ENCODE measurements at regions not wholly inside any gene's neighbourhood (a gene's known extent, or its start where the extent isn't known, plus 50 kb on each side); places are given as distances from the start of the nearest gene placed in this dataset.
"Not testable (repeated sequence)": the region's sequence is repeated elsewhere in the genome, so short reads cannot be mapped to it uniquely, and the experiment has no call there.

- DNase-seq: no peak
Observed at GRCh38 chrX:1102786-1103185, 109.7 kb downstream of the CRLF2 start.

DNA sequence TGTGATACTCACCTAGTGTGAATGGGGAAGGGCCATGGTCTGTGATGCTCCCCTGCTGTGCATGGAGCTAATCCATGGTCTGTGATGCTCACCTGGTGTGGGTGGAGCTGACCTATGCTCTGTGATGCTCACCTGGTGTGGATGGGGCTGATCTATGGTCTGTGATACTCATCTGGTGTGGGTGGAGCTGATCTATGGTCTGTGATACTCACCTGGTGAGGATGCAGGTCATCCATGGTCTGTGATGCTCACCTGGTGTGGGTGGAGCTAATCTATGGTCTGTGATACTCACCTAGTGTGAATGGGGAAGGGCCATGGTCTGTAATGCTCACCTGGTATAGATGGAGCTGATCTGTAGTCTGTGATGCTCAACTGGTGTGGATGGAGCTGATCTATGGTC, 110.2 kb downstream of the CRLF2 start:
- DNase-seq: not testable (repeated sequence)

DNA sequence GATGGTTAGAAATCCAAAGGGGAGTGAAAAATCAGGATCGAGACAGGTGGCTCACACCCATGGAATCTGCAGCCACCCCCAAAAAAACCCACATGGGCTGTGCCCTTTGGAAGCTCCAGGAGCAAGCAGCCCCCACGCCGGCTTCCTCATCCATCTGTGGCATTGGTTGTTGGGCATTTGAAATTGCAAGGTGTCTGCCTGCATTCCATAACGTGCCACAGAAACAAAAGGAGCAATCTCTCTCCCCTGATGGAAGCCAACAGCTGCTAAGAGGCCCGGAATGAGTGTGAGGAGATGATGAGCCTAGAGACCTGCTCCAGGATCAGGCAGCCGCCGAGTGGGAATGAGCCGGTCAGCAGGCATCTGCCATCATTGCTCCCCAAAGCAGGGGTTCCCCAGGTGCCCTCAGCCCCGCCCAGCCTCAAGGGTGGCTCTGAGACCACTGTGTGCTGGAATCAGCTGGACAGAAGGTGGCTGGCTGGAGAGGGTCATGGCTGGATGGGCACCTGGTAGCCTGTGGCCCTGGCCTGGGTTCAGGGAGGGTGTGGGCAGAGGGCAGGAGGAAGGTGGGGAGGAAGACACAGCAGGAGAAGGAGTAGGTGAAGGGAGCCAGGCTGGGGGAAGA, 113.2 kb downstream of the CRLF2 start:
- no peak for DNase-seq

DNA sequence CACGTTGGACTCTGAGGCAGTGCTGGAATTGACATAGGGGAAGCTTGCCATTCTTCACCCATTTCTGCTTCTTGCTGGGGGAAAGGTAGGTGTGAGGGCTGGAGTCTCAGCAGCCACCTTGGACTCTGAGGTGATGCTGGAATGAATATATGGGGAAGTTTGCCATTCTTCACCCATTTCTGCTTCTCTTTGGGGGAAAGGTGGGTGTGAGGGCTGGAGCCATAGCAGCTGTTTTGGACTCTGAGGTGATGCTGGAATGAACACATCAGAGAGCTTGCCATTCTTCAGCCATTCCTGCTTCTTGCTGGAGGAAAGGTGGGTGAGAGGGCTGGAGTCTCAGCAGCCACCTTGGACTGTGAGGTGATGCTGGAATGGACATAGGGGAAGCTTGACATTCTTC, 115.1 kb downstream of the CRLF2 start:
- no peak for DNase-seq

DNA sequence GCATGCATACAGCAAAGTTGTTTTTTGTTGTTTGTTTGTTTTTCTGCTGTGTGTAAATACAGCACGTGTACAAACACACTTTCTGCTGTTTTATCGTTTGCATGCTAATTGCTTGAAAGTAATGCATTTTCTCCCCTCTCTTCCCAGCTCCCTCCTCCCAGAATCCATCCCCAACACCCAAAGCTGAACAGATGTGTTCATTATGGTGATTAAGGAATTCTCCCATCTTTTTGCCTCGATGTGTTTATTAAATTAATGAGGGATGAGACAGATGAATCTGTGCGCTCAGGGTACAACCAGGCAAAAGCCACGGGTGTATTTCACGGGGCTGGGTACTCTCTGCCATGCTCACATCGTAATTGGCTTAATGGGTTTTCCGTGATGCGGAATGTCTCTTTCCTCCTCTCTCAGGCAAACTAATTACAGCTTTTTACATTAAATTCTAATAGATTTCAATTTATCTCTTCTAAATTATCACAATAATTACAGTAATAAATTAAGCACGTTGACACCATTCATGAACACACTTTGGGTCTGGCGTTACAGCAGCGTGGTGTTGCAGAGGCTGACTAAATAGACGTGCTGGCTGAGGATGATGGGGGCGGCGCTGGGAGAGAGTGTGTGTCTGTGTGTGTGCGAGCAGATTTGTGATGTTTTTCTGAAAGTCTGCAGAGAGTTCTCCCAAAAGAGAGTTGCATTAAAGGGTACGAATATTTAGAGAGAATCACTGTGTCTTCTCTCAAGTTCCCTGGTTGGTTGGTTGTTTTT, 117.7 kb downstream of the CRLF2 start:
- no peak for DNase-seq

DNA sequence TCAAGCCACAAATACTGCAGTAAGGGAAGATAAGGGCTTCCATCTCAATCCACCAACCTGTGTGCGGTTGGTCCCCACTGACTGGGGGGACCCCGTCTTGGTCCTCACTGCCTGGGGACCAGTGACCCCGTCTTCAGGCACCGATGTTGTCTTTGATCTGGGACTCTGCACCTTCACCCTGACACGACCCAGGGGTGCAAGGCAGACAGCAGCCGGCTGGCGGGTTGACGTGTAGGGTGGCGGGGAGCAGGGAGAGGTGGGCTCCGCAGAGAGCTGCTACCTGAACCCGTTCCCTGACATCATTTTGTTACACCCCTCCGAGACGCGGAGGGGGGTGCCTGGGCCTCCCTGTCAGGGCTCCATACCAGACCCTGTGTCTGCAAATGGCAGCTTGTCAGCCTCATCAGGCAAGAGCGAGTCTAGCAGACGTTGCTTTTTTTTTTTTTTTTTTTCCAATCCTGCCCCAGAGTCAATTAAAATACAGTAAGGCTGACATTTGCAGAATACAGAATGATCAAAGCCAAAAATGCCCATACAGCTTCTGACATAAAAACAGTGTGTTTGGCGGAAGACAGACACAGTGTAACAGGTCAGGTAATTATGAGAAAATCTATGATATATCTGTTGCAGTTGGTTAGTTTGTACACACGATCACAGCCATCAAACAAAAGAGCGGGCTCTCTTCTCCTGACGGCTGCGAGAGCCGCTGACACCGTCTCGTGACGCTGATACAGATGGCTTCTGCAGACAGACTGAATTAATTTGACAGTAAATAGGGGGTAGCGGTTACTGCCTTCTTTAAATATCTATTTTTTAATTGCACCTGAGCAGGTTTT, 118.6 kb downstream of the CRLF2 start:
- no peak for DNase-seq

GRCh38 chrX:1093121-1093520, 119.3 kb downstream of the CRLF2 start:
- DNase-seq: no peak

- no peak for DNase-seq
Observed at GRCh38 chrX:1086444-1087409, 125.7 kb downstream of the CRLF2 start.

DNA sequence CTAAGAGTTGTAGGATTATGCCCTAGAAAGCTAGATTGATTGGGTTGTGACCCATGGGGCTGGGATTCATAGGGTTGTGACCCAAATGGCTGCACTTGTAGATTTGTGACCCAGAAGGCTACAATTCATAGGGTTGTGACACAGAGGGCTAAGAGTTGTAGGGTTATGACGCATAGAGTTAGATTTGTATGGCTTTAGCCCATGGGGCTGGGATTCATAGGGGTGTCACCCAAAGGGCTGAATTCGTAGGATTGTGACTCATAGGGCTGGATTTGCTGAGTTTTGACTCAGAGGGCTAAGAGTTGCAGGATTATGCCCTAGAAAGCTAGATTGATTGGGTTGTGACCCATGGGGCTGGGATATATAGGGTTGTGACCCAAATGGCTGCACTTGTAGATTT, 126.6 kb downstream of the CRLF2 start:
- DNase-seq: not testable (repeated sequence)

DNA sequence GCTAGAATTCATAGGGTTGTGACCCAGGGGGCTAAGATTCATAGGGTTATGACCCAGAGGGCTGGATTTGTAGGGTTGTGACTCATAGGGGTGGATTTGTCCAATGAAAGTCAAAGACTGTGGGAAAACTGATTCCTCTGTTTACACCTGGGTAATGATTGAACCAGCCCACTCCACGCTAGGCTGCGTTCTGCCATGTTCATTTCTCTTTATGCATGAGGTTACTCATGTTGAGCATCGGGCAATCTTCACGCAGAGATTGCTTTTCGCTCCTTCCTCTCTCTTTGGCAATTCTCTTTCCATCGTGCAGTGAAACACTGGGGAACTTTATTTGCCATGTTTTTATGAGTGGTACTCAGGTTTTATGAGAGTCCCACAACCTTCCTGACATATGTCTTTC, 127.8 kb downstream of the CRLF2 start:
- DNase-seq: no peak

DNA sequence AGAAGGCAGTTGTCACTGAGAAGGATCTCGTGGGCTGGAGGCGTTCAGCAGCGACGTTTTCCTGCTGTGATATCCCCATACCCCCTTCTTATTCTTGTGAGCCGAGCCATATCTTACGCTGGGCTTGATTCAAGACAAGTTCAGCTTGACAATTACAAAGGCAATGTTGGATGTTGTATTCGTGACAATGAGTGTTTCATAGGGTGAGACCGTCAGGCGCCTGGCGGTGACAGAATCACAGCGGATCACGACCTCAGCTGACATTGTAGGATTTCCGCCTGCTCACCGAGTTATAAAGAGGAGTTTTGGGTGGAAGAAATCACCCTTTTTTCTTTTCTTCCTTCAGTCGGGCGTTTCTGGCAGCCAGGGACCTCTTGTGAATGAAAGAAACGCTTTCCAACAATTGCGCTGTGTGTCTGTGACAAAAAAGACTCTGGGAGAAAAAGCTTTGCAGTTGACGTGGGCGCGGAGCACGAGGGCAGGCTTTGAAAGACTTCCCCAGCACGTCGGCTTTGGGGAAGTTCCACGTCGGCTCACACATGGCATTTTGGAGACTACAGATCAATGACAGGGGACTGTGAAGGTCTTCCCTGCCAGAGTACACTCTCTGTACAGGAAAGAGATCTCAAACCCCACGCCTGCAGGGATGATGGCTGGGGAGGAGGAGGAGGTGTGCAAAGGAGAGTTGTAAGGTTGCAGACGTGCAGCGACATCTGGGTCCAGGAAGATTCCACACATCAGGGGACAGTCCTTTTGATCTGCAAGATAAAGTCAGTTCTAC, 135.4 kb downstream of the CRLF2 start:
- DNase-seq: no peak

DNA sequence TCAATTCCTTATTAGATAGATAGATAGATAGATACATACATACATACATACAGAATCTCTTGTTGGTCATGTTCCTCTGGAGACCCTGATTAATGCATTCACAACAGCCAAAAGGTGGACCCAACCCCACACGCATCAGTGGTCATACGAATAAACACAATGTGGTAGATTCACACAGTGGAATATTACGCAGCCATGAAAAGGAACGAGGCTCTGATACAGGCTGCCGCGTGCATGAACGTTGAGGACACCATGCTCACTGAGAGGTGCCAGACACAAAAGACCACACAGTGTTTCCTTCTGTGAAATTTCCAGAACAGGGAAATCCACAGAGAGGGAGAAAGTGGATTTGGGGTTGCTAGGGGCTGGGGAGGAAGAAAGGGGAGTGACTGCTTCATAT, 136.7 kb downstream of the CRLF2 start:
- no peak for DNase-seq

DNA sequence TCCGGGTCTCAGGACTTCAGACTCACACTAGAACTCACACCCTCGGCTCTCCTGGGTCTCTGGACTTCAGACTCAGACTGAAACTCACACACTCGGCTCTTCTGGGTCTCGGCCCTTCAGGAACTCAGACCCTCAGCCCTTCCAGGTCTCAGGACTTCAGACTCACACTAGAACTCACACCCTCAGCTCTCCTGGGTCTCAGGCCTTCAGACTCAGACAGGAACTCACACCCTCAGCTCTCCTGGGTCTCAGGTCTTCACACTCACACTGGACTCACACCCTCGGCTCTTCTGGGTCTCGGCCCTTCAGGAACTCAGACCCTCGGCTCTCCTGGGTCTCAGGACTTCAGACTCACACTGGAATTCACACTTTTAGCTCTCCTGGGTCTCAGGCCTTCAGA, 137.3 kb downstream of the CRLF2 start:
- DNase-seq: no peak

- no peak for DNase-seq
Observed at GRCh38 chrX:1074755-1075154, 137.7 kb downstream of the CRLF2 start.

GRCh38 chrX:1074172-1074571, 138.3 kb downstream of the CRLF2 start:
- no peak for DNase-seq

- peak; percentile 6 for DNase-seq
Observed at GRCh38 chrX:1072637-1073377, 139.6 kb downstream of the CRLF2 start.

DNA sequence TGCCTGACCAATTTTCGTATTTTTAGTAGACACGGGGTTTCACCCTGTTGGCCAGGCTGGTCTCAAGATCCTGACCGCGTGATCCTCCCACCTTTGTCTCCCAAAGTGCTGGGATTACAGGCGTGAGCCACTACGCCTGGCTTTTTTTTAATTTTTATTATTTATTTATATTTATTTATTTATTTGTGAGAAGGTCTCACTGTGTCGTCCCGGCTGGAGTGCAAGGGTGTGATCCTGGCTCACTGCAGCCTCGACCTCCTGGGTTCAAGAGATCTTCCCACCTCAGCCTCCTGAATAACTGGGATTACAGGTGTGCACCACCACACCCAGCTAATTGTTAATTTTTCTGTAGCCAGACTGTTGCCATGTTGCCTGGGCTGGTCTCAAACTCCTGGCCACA, 141.1 kb downstream of the CRLF2 start:
- DNase-seq: no peak

- DNase-seq: no peak
Observed at GRCh38 chrX:1062351-1062750, 150.1 kb downstream of the CRLF2 start.

GRCh38 chrX:1060562-1060960, 151.9 kb downstream of the CRLF2 start:
- no peak for DNase-seq

GRCh38 chrX:1059576-1060561, 152.6 kb downstream of the CRLF2 start:
- no peak for DNase-seq
